ENCODE measurements at regions not wholly inside any gene's neighbourhood (a gene's known extent, or its start where the extent isn't known, plus 50 kb on each side); places are given as distances from the start of the nearest gene placed in this dataset.

- no peak for TF ChIP-seq CTCF (optimal IDR thresholded peaks at IDR 0.05 in 1 of 3, IDR thresholded peaks at IDR 0.05 in 1 of 3, conservative IDR thresholded peaks at IDR 0.05 in 1 of 3; ENCODE audit: extremely low read depth in 1 of 3, insufficient read depth in 2 of 3, low read length in 3 of 3)
- TF ChIP-seq EZH2 (IDR thresholded peaks at IDR 0.05; ENCODE audit: low read length), result no peak
Measured at GRCh38 chr10:57798830-57799229, 468.9 kb downstream of the IPMK start.

Measured in keratinocyte (primary cell).